Activated CD4-positive, alpha-beta memory T cell treated with anti-CD3 and anti-CD28 coated beads for 36 hours (primary cell): ENCODE measurements at regions not wholly inside any gene's neighbourhood (a gene's known extent, or its start where the extent isn't known, plus 50 kb on each side); places are given as distances from the start of the nearest gene placed in this dataset.

Experiments used
- CTCF ChIA-PET: fragments of 350-600 bp; sonication (Branson Sonifier 250); formaldehyde crosslinking; loops from one replicate; lab custom pipeline; 2021; ENCODE audit warnings: antibody characterized with exemption, inconsistent platforms; lab: Charles Lee
- POLR2A ChIA-PET: fragments of 350-600 bp; sonication (Branson Sonifier 250); formaldehyde crosslinking; loops from one replicate; lab custom pipeline; 2021; ENCODE audit warnings: antibody characterized with exemption; lab: Charles Lee
- DNase-seq: peaks from one replicate; pipeline ENCODE4 v3.0.0-alpha.2; 2020
- H3K27ac Mint-ChIP-seq: one replicate; pipeline ENCODE4 v1.8.0; 2021; ENCODE audit warnings: mixed read lengths
- H3K27me3 Mint-ChIP-seq: one replicate; pipeline ENCODE4 v1.8.0; 2021; ENCODE audit warnings: mixed read lengths
- H3K36me3 Mint-ChIP-seq: one replicate; pipeline ENCODE4 v1.8.0; 2021; ENCODE audit warnings: mixed read lengths
- H3K4me1 Mint-ChIP-seq: one replicate; pipeline ENCODE4 v1.8.0; 2021; ENCODE audit warnings: low read depth, mixed read lengths
- H3K4me3 Mint-ChIP-seq: one replicate; pipeline ENCODE4 v1.8.0; 2021; ENCODE audit warnings: mild to moderate bottlenecking, mixed read lengths
- H3K9me3 Mint-ChIP-seq: one replicate; pipeline ENCODE4 v1.8.0; 2021; ENCODE audit warnings: mixed read lengths
- intact Hi-C: fragments of 100-400 bp; cut with micrococcal nuclease; formaldehyde crosslinking; loops from one replicate; pipeline ENCODE4 v1.15.1; 2023

GRCh38 chr9:118991366-118992285 lies 377.6 kb downstream of the BRINP1 start:
- ChIA-PET POLR2A (no interaction called here), CTCF (interaction anchor here (0.5 kb wide), 1 partner anchor 18 kb away, joined by 4 read pairs; no protein-coding TSS in a partner anchor)
- Mint-ChIP-seq H3K36me3 (no peaks in the 10 kb centered on the region), H3K27ac (no peak overlapping the region), H3K4me3 (no peak overlapping the region), H3K9me3 (no peaks in the 10 kb centered on the region), H3K27me3 (no peaks in the 10 kb centered on the region), H3K4me1 (no peaks in the 10 kb centered on the region)
- intact Hi-C loops: no loop called here
- no peak for DNase-seq

DNA sequence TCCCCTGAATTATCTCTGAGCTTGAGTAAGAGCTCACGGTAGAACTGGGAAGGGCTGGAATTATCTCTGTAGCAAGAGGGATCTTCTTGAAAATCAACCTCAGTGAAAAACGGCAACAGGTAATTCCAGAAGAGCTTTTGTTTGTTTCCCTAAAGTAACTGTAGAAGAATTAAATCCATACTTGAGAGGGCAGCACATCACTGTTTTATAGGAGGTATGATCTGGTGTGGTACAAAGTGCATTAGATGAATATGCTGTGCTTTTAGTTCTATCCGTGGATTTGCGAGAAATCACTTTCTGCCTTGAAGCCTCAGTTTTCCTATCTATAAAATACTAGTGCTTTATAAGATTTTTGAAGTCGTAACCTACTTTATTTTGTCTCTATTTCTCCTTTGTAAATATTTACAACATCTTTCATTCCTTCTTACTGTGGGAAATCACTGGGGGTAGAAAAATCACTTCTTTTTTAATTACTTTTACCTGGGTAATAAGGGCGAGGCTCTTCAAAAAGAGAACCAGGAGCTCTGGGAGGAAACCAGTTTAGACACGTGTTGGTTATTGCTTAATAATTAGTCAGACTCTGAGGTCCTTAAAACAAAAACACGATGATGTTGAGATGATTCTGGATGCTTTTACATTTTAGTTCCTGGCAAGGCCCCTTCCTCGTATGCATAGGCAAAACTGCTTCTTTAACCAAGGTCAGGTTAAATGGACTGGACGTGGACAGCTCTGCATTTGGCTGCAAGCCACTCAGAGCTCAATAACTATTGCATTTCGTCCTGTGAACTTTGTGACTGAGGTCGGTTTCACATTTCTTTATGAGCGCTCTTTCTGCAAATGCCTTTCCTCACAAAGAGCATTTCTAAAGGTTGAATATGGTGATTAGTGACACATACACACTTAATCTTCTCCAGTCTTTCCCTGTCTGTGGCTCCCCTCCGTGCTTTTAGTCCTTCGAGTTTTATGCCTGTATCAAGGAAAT lies 376.1 kb downstream of the BRINP1 start:
- Mint-ChIP-seq H3K9me3 (no peaks in the 10 kb centered on the region), H3K4me1 (no peaks in the 10 kb centered on the region), H3K4me3 (no peak overlapping the region), H3K36me3 (no peaks in the 10 kb centered on the region), H3K27me3 (no peaks in the 10 kb centered on the region), H3K27ac (no peak overlapping the region)
- ChIA-PET CTCF (no interaction called here), POLR2A (no interaction called here)
- no peak for DNase-seq
- intact Hi-C loops: no loop called here

DNA sequence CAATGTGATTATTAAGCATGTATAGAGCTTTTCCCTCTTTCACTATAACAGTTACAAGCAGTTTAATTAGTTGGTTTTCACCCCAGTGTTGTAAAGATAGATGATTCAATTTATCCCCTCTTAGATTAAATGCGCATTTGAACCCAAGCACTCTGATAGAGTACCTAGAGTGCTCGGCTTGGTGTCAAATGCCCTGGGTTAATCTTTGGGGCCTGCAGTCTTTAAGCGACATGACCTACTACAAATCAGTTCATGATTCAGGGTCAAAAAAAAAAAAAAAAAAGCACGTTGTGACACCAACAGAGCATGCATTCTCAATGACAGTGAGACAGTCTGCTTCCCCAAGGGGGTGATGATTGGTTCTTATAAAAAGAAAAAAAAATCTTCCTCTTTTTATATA lies 375.3 kb downstream of the BRINP1 start:
- CTCF ChIA-PET: no interaction called here

GRCh38 chr9:119002491-119002890 lies 366.7 kb downstream of the BRINP1 start:
- H3K27me3 Mint-ChIP-seq: no peaks in the 10 kb centered on the region
- ChIA-PET POLR2A (no interaction called here), CTCF (no interaction called here)
- no peak overlapping the region for H3K4me3 Mint-ChIP-seq
- H3K27ac Mint-ChIP-seq: no peak overlapping the region
- no peaks in the 10 kb centered on the region for H3K4me1 Mint-ChIP-seq
- H3K9me3 Mint-ChIP-seq: peaks cover 6% of the 10 kb centered on the region
- intact Hi-C loops: no loop called here
- no peaks in the 10 kb centered on the region for H3K36me3 Mint-ChIP-seq
- DNase-seq: no peak

More for the DNA sequence above, 375.3 kb downstream of the BRINP1 start:
- no peaks in the 10 kb centered on the region for H3K4me1 Mint-ChIP-seq
- H3K9me3 Mint-ChIP-seq: no peaks in the 10 kb centered on the region
- POLR2A ChIA-PET: no interaction called here
- H3K4me3 Mint-ChIP-seq: no peak overlapping the region
- intact Hi-C loops: no loop called here
- H3K27me3 Mint-ChIP-seq: no peaks in the 10 kb centered on the region
- H3K27ac Mint-ChIP-seq: no peak overlapping the region
- DNase-seq: no peak
- H3K36me3 Mint-ChIP-seq: no peaks in the 10 kb centered on the region

DNA sequence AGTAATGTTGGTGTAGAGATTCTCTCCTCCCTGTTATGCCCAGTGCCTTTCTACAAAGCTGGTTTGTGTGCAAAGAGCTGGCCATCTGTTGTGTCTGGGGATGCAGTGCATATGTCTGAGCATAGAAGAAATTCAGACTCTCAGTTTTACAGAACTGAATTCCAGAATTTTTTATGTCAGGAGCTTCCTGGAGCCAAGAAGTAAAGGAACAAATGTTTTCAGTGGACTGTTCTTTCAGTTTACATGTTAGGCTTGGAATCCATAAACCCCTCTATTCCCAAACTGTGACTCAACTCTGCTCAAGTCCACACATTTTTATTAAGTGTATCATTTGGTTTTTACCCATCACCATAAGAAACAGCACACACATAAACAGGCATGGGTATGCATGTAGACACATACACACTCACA lies 366.0 kb downstream of the BRINP1 start:
- DNase-seq: no peak
- Mint-ChIP-seq H3K4me3 (no peak overlapping the region), H3K9me3 (peaks cover 6% of the 10 kb centered on the region), H3K36me3 (no peaks in the 10 kb centered on the region), H3K27me3 (no peaks in the 10 kb centered on the region), H3K4me1 (no peaks in the 10 kb centered on the region), H3K27ac (no peak overlapping the region)
- intact Hi-C loops: no loop called here
- POLR2A ChIA-PET: no interaction called here
- CTCF ChIA-PET: no interaction called here

- no peak overlapping the region for H3K4me3 Mint-ChIP-seq
- no peak overlapping the region for H3K27ac Mint-ChIP-seq
- CTCF ChIA-PET: no interaction called here
- H3K4me1 Mint-ChIP-seq: no peaks in the 10 kb centered on the region
- POLR2A ChIA-PET: no interaction called here
- intact Hi-C loops: no loop called here
- no peaks in the 10 kb centered on the region for H3K36me3 Mint-ChIP-seq
- no peaks in the 10 kb centered on the region for H3K27me3 Mint-ChIP-seq
- H3K9me3 Mint-ChIP-seq: peaks cover 6% of the 10 kb centered on the region
- DNase-seq: no peak
Observed at GRCh38 chr9:119003882-119004617, 365.2 kb downstream of the BRINP1 start.

- no peak for DNase-seq
- ChIA-PET CTCF (interaction anchor here (0.6 kb wide), 1 partner anchor 846 kb away, joined by 4 read pairs; no protein-coding TSS in a partner anchor), POLR2A (no interaction called here)
- peaks cover 6% of the 10 kb centered on the region for H3K9me3 Mint-ChIP-seq
- no peaks in the 10 kb centered on the region for H3K27me3 Mint-ChIP-seq
- no peaks in the 10 kb centered on the region for H3K4me1 Mint-ChIP-seq
- no peaks in the 10 kb centered on the region for H3K36me3 Mint-ChIP-seq
- no peak overlapping the region for H3K27ac Mint-ChIP-seq
- H3K4me3 Mint-ChIP-seq: no peak overlapping the region
- intact Hi-C loops: no loop called here
Observed at GRCh38 chr9:119004618-119004990, 364.6 kb downstream of the BRINP1 start.

DNA sequence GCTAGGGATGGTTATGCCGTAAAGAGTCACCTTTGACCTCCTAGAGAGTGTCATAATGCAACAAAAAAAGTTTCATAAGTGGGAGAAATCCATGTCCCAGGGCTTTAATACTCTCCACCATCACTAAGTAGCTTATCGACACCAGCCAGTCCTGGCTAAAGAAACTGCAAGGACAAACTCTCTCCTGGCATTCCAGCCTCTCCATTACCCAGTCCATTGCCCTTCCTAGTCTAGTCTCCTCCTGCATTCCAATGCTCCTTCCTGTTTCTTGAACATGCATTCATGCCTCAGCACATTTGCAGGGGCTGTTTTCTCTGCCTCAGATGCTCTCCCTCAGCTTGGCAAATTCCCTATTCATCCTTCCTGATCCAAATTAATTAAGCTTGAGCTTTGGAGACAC lies 364.1 kb downstream of the BRINP1 start:
- no peaks in the 10 kb centered on the region for H3K4me1 Mint-ChIP-seq

DNA sequence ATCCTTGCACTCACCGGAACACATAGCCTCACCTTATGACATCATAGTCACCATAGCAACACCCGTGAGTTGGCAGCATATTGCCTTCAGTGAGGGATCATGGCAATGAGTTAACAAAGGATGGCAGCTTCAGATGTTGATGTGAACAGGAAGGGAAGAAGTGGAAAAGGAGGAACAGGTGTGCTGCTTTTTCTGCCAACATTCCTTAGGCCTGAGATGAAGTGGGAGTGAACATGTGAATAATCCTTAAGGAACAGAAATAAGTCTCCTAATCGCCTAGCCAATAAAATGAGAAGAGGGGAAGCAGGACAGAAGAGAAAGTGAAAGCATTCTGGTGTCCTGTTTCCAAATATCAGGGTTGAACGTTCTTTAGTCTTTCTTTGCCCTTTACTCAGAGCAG lies 360.0 kb downstream of the BRINP1 start:
- H3K27me3 Mint-ChIP-seq: no peaks in the 10 kb centered on the region
- no peak overlapping the region for H3K4me3 Mint-ChIP-seq
- no peaks in the 10 kb centered on the region for H3K4me1 Mint-ChIP-seq
- POLR2A ChIA-PET: no interaction called here
- H3K36me3 Mint-ChIP-seq: no peaks in the 10 kb centered on the region
- DNase-seq: no peak
- intact Hi-C loops: no loop called here
- H3K9me3 Mint-ChIP-seq: peaks cover 6% of the 10 kb centered on the region
- no peak overlapping the region for H3K27ac Mint-ChIP-seq
- CTCF ChIA-PET: no interaction called here

More for the DNA sequence above, 364.1 kb downstream of the BRINP1 start:
- intact Hi-C loops: no loop called here
- Mint-ChIP-seq H3K9me3 (peaks cover 6% of the 10 kb centered on the region), H3K27ac (no peak overlapping the region), H3K27me3 (no peaks in the 10 kb centered on the region), H3K36me3 (no peaks in the 10 kb centered on the region), H3K4me3 (no peak overlapping the region)
- DNase-seq: no peak
- CTCF ChIA-PET: interaction anchor here (0.6 kb wide), 1 partner anchor 847 kb away, joined by 4 read pairs; no protein-coding TSS in a partner anchor
- POLR2A ChIA-PET: no interaction called here

DNA sequence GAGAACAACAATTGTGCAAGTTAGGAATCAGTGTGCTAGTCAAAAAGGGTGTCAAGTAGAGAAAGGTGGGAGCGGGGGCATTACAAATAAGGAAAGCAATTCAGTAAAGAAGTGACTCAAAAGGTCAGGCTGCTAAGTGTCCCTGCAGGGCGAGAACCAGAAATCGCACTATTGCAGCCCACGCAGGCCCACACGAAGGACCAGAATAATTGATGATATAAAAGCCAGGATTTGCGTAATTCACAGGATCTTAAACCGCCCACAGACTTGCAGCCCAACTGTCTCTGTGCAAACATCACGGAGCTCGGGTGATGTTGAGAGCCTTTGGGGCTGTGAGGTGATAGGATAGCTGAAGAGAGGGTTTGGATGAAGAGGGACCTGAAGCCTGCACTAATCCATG lies 349.0 kb downstream of the BRINP1 start:
- Mint-ChIP-seq H3K4me1 (no peaks in the 10 kb centered on the region), H3K27me3 (no peaks in the 10 kb centered on the region), H3K4me3 (no peak overlapping the region), H3K27ac (no peak overlapping the region), H3K9me3 (peaks cover 3% of the 10 kb centered on the region), H3K36me3 (no peaks in the 10 kb centered on the region)
- ChIA-PET CTCF (no interaction called here), POLR2A (no interaction called here)
- intact Hi-C loops: no loop called here
- DNase-seq: no peak

GRCh38 chr9:119020730-119021333 lies 348.4 kb downstream of the BRINP1 start:
- H3K4me3 Mint-ChIP-seq: no peak overlapping the region
- H3K27me3 Mint-ChIP-seq: no peaks in the 10 kb centered on the region
- DNase-seq: no peak
- ChIA-PET POLR2A (no interaction called here), CTCF (no interaction called here)
- no peaks in the 10 kb centered on the region for H3K4me1 Mint-ChIP-seq
- peaks cover 3% of the 10 kb centered on the region for H3K9me3 Mint-ChIP-seq
- H3K27ac Mint-ChIP-seq: no peak overlapping the region
- intact Hi-C loops: no loop called here
- H3K36me3 Mint-ChIP-seq: no peaks in the 10 kb centered on the region
